Panc1 (cell line): ENCODE measurements at regions not wholly inside any gene's neighbourhood (a gene's known extent, or its start where the extent isn't known, plus 50 kb on each side); places are given as distances from the start of the nearest gene placed in this dataset.

ENCODE experiments used
- ATAC-seq: fragments of 200-7000 bp; cut with Tn5 transposase; 2 replicates; pipeline ENCODE4 v1.9.1; 2020; ENCODE audit warnings: mild to moderate bottlenecking, moderate library complexity
- BruUV-seq: library from RNA; stranded (reverse); fragments of 400-500 nt; replicated peaks from 2 replicates; lab custom pipeline; 2021; lab: Mats Ljungman, UMichigan
- CTCF ChIA-PET: fragments of 300-600 bp; sonication (Branson Sonifier 250); formaldehyde crosslinking; loops from one replicate; lab custom pipeline; 2022; ENCODE audit warnings: antibody characterized with exemption; lab: Charles Lee
- POLR2A ChIA-PET: fragments of 300-600 bp; sonication (Branson Sonifier 250); formaldehyde crosslinking; loops from one replicate; lab custom pipeline; 2022; ENCODE audit warnings: antibody characterized with exemption; lab: Charles Lee
- DNase-seq: peaks from one replicate; pipeline ENCODE4 v3.0.0-alpha.2; 2010; ENCODE audit warnings: low read depth, low spot score
- H3K27ac ChIP-seq: 2 replicates; pipeline ENCODE4 v1.5.1; 2011; ENCODE audit warnings: mild to moderate bottlenecking, low read length, inconsistent platforms
- H3K27me3 ChIP-seq: fragments of 200-500 bp; sonication (Bioruptor generic); 2 replicates; pipeline ENCODE4 v1.6.0; 2014; ENCODE audit warnings: low read length, inconsistent platforms; ENCODE audit not compliant: control insufficient read depth, insufficient read depth
- H3K36me3 ChIP-seq: fragments of 200-500 bp; sonication (Bioruptor generic); 2 replicates; pipeline ENCODE4 v1.5.1; 2014; ENCODE audit warnings: inconsistent platforms, mild to moderate bottlenecking, low read length, moderate library complexity; ENCODE audit not compliant: control insufficient read depth, insufficient read depth
- H3K4me1 ChIP-seq: 2 replicates; pipeline ENCODE4 v1.5.1; 2011; ENCODE audit warnings: inconsistent platforms, mild to moderate bottlenecking, low read length, moderate library complexity; ENCODE audit not compliant: control insufficient read depth, insufficient read depth
- H3K4me3 ChIP-seq, 2 experiments: 2 replicates each; pipeline ENCODE4 v1.5.1; 2011 to 2012; ENCODE audit warnings: low read depth in 2 of 2, low read length in 2 of 2, mild to moderate bottlenecking in 2 of 2, inconsistent platforms in 1 of 2, moderate library complexity in 1 of 2
- H3K9me3 ChIP-seq: fragments of 200-500 bp; sonication (Bioruptor generic); 2 replicates; pipeline ENCODE4 v1.5.1; 2014; ENCODE audit warnings: low read depth, mild to moderate bottlenecking, inconsistent platforms, low read length, moderate library complexity; ENCODE audit not compliant: control insufficient read depth, insufficient read depth
- POLR2AphosphoS5 ChIP-seq: IDR thresholded peaks from 2 replicates; pipeline ENCODE4 v1.6.1; 2012; ENCODE audit warnings: mild to moderate bottlenecking, low read depth, low read length, moderate library complexity
- REST ChIP-seq, 2 experiments: IDR thresholded peaks; 2 replicates each; pipeline ENCODE4 v1.6.1; 2011 to 2012; ENCODE audit warnings: low read depth in 2 of 2, control low read depth in 1 of 2, low read length in 1 of 2, mild to moderate bottlenecking in 1 of 2, moderate library complexity in 1 of 2; ENCODE audit not compliant: insufficient read depth in 1 of 2
- SIN3A ChIP-seq: IDR thresholded peaks from 2 replicates; pipeline ENCODE4 v1.6.1; 2012; ENCODE audit warnings: low read depth, mild to moderate bottlenecking, low read length, moderate library complexity, borderline replicate concordance; ENCODE audit not compliant: insufficient read depth
- TCF7L2 ChIP-seq: IDR thresholded peaks from 2 replicates; pipeline ENCODE4 v1.6.1; 2011; ENCODE audit warnings: mild to moderate bottlenecking, low read depth, low read length, inconsistent platforms
- in situ Hi-C: cut with HindIII; loops from 2 replicates; pipeline ENCODE4 v1.10.0; 2016; ENCODE audit warnings: low sequenced_read_pairs, low pct_unique_long_range_greater_than_20kb
- intact Hi-C: fragments of 100-400 bp; cut with micrococcal nuclease; formaldehyde crosslinking; loops from one replicate; pipeline ENCODE4 v1.10.0; 2022; ENCODE audit not compliant: unreplicated experiment
- TF ChIP-seq, protein P1 (sequence below): fragments of 450-650 bp; IDR thresholded peaks from 2 replicates; pipeline ENCODE4 v1.5.1; 2017; ENCODE audit warnings: mild to moderate bottlenecking

- ATAC-seq (no peak), DNase-seq (no peak)
- BruUV-seq = no TSS peak
- ChIA-PET POLR2A (no interaction called here), CTCF (no interaction called here)
- H3K27me3 ChIP-seq = no peaks in the 10 kb centered on the region
- no peaks in the 10 kb centered on the region for H3K36me3 ChIP-seq
- H3K4me3 ChIP-seq = no peak overlapping the region
- no peaks in the 10 kb centered on the region for H3K4me1 ChIP-seq
- intact Hi-C loops (loop anchor here (10.0 kb wide), 1 partner anchor 50 kb away; no protein-coding TSS in a partner anchor), in situ Hi-C loops (no loop called here)
- TF ChIP-seq REST (IDR thresholded peaks at IDR 0.05; ENCODE audit: insufficient read depth in 1 of 2, low read depth in 2 of 2, low read length in 1 of 2) (no peak), POLR2AphosphoS5 (no peak)
- TF ChIP-seq, protein P1, sequence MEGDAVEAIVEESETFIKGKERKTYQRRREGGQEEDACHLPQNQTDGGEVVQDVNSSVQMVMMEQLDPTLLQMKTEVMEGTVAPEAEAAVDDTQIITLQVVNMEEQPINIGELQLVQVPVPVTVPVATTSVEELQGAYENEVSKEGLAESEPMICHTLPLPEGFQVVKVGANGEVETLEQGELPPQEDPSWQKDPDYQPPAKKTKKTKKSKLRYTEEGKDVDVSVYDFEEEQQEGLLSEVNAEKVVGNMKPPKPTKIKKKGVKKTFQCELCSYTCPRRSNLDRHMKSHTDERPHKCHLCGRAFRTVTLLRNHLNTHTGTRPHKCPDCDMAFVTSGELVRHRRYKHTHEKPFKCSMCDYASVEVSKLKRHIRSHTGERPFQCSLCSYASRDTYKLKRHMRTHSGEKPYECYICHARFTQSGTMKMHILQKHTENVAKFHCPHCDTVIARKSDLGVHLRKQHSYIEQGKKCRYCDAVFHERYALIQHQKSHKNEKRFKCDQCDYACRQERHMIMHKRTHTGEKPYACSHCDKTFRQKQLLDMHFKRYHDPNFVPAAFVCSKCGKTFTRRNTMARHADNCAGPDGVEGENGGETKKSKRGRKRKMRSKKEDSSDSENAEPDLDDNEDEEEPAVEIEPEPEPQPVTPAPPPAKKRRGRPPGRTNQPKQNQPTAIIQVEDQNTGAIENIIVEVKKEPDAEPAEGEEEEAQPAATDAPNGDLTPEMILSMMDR = no peak
- no peak overlapping the region for H3K27ac ChIP-seq
- H3K9me3 ChIP-seq = no peaks in the 10 kb centered on the region
These were observed 398.1 kb downstream of the GABRB3 start for GRCh38 chr15:26374806-26375205.

DNA sequence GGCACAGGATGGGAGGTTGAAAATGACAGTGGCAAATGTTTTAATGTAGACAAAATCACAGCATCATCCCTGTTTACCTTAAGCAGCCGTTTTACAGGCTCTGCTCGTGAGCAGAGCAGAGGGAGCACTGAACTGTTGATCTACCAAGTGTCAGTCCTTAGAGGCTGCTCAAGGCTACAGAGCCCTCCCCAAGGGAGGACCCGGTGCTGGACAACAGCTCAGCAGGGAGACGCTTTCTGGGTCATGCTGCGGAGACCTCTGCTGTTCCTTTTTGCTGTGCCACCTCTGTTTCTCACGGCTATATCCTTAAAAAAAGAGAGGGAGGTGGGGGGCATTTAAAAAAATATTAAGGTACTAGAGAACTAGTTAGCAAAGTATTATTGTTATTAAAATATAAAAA is 400.2 kb downstream of the GABRB3 start:
- DNase-seq (no peak), ATAC-seq (no peak)
- TF ChIP-seq, protein P1 = no peak
- TF ChIP-seq TCF7L2 (no peak), REST (IDR thresholded peaks at IDR 0.05; ENCODE audit: insufficient read depth in 1 of 2, low read depth in 2 of 2, low read length in 1 of 2) (no peak), SIN3A (no peak), POLR2AphosphoS5 (no peak)
- intact Hi-C loops (loop anchor here (10.0 kb wide), 1 partner anchor 48 kb away; no protein-coding TSS in a partner anchor), in situ Hi-C loops (no loop called here)
- BruUV-seq = no TSS peak
- ChIA-PET POLR2A (no interaction called here), CTCF (no interaction called here)
- no peaks in the 10 kb centered on the region for H3K4me1 ChIP-seq
- H3K27me3 ChIP-seq = no peaks in the 10 kb centered on the region
- H3K9me3 ChIP-seq = no peaks in the 10 kb centered on the region; the same call in 1 of the 2 replicates
- H3K36me3 ChIP-seq = no peaks in the 10 kb centered on the region
- no peak overlapping the region for H3K27ac ChIP-seq
- H3K4me3 ChIP-seq = no peak overlapping the region
